ENCODE measurements at regions not wholly inside any gene's neighbourhood (a gene's known extent, or its start where the extent isn't known, plus 50 kb on each side); places are given as distances from the start of the nearest gene placed in this dataset.

DNA sequence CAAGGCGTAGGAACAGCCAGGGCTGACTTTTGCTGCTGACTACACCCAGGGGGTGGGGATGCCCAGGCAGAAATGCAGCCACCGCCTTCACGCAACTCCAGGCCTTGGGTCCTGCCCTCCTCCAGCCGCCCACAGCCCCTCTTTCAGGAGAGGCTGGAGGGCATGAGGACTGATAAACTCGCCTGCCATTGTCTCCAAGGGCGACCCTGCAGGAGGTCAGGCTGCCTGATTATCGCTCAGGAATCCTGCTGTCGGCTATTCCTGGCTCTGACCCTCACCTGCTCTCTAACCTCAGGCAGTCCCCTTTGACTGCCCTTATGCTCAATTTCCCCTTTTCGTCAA, 62.0 kb upstream of the HDDC2 start:
- TF ChIP-seq ATF7 (IDR thresholded peaks at IDR 0.05) (no peak), CHD4 (IDR thresholded peaks at IDR 0.05; ENCODE audit: insufficient read depth, insufficient replicate concordance, low read depth, low read length, poor library complexity, severe bottlenecking) (no peak)
- TF ChIP-seq, protein P1, sequence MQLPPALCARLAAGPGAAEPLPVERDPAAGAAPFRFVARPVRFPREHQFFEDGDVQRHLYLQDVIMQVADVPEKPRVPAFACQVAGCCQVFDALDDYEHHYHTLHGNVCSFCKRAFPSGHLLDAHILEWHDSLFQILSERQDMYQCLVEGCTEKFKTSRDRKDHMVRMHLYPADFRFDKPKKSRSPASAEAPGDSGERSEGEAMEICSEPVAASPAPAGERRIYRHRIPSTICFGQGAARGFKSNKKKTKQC (CRISPR knock-in tag; IDR thresholded peaks at IDR 0.05): no peak
